Fibroblast of lung (primary cell): ENCODE measurements at regions not wholly inside any gene's neighbourhood (a gene's known extent, or its start where the extent isn't known, plus 50 kb on each side); places are given as distances from the start of the nearest gene placed in this dataset.

Source experiments
- DNase-seq, 2 donors: peaks; one replicate each; pipeline versions ENCODE4 v3.0.0 to v3.0.0-alpha.2; 2010; ENCODE audit warnings: low read depth in 2 of 2
- H2AFZ ChIP-seq: 2 replicates; pipeline ENCODE4 v1.5.1; 2012; ENCODE audit warnings: low read length, control low read depth, inconsistent platforms
- H3K27ac ChIP-seq: 2 replicates; pipeline ENCODE4 v1.5.1; 2011; ENCODE audit warnings: low read length, control low read depth; ENCODE audit not compliant: insufficient read depth
- H3K27me3 ChIP-seq: 2 replicates; pipeline ENCODE4 v1.5.1; 2011; ENCODE audit warnings: mild to moderate bottlenecking, low read length; ENCODE audit not compliant: control insufficient read depth, insufficient read depth
- H3K36me3 ChIP-seq: 2 replicates; pipeline ENCODE4 v1.5.1; 2011; ENCODE audit warnings: low read length; ENCODE audit not compliant: control insufficient read depth, insufficient read depth
- H3K4me1 ChIP-seq: 2 replicates; pipeline ENCODE4 v1.5.1; 2011; ENCODE audit warnings: low read length; ENCODE audit not compliant: control insufficient read depth, insufficient read depth; ENCODE audit errors: extremely low read depth
- H3K4me2 ChIP-seq: 2 replicates; pipeline ENCODE4 v1.5.1; 2011; ENCODE audit warnings: low read length, control low read depth; ENCODE audit not compliant: insufficient read depth; ENCODE audit errors: extremely low read depth
- H3K4me3 ChIP-seq, 4 experiments: fragments of 200-600 bp in 1 of 4; sonication (generic) in 1 of 4; replicated peaks in 1 of 4; 2 replicates each; pipeline ENCODE4 v1.5.1; 2011 to 2016; ENCODE audit warnings: low read length in 4 of 4, low read depth in 3 of 4, mild to moderate bottlenecking in 3 of 4, control low read depth in 2 of 4, inconsistent platforms in 1 of 4, mixed read lengths in 1 of 4; ENCODE audit not compliant: insufficient read depth in 1 of 4; ENCODE audit errors: control extremely low read depth in 1 of 4
- H3K79me2 ChIP-seq: 2 replicates; pipeline ENCODE4 v1.5.1; 2012; ENCODE audit warnings: mild to moderate bottlenecking, low read length, inconsistent platforms; ENCODE audit not compliant: control insufficient read depth, insufficient read depth
- H3K9ac ChIP-seq: 2 replicates; pipeline ENCODE4 v1.5.1; 2011; ENCODE audit warnings: mild to moderate bottlenecking, low read length, control low read depth; ENCODE audit not compliant: insufficient read depth
- H3K9me3 ChIP-seq: 2 replicates; pipeline ENCODE4 v1.5.1; 2012; ENCODE audit warnings: low read depth, low read length; ENCODE audit not compliant: control insufficient read depth, insufficient read depth
- H4K20me1 ChIP-seq: 2 replicates; pipeline ENCODE4 v1.5.1; 2011; ENCODE audit warnings: low read length; ENCODE audit not compliant: control insufficient read depth, insufficient read depth; ENCODE audit errors: extremely low read depth
- EZH2 ChIP-seq: IDR thresholded peaks from 2 replicates; pipeline ENCODE4 v1.5.1; 2012; ENCODE audit warnings: low read length, control low read depth, mild to moderate bottlenecking; ENCODE audit errors: missing control alignments
- TF ChIP-seq, protein P1 (sequence below), 2 donors: IDR thresholded peaks in 1 of 2; conservative IDR thresholded peaks in 1 of 2; 1 replicate in 1 of 2; 2 replicates in 1 of 2; pipeline ENCODE4 v1.5.1; 2011 to 2012; ENCODE audit warnings: low read length in 2 of 2, control low read depth in 1 of 2, inconsistent platforms in 1 of 2, low read depth in 1 of 2, mild to moderate bottlenecking in 1 of 2

DNA sequence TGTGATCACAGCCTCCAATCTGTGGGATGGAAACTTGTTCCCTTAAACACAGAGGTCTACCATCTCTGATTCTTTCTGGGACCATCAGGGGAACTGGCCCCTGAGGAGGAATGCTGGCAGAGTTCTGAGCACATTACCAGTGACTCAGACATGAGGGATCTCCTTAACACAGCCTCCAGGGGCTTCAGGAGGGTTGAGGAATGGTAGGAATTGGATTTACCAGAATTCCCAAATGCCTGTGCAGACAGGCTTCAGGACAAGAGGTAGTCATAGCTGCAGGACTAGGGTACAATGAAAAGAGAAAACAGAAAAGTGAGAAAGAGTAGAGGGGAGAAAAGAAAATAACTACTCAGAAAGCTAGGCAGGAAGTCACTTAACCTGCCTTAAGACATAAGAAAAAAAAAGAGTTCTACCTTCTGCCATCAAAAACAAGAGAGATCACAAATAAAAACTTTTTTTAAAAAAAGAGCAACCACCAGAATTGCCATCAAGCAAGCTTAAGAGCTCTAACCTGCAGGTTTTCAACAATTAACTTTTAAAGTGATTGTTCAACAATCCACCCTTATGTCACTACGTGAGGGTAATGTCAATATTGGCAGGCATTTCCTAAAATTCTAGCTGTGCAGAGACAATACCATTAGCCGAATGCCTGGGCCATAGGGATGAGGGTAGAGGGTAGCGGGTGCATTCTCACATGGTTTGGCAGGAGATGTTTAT is 524.4 kb downstream of the BCL11A start:
- H3K27me3 ChIP-seq = no peaks in the 10 kb centered on the region
- H3K4me1 ChIP-seq = no peaks in the 10 kb centered on the region
- no peak overlapping the region for H3K4me2 ChIP-seq
- H3K79me2 ChIP-seq = no peaks in the 10 kb centered on the region
- no peak for DNase-seq
- H2AFZ ChIP-seq = no peak overlapping the region
- H3K9me3 ChIP-seq = no peaks in the 10 kb centered on the region
- H3K27ac ChIP-seq = no peak overlapping the region
- H3K36me3 ChIP-seq = no peaks in the 10 kb centered on the region
- TF ChIP-seq, protein P1, sequence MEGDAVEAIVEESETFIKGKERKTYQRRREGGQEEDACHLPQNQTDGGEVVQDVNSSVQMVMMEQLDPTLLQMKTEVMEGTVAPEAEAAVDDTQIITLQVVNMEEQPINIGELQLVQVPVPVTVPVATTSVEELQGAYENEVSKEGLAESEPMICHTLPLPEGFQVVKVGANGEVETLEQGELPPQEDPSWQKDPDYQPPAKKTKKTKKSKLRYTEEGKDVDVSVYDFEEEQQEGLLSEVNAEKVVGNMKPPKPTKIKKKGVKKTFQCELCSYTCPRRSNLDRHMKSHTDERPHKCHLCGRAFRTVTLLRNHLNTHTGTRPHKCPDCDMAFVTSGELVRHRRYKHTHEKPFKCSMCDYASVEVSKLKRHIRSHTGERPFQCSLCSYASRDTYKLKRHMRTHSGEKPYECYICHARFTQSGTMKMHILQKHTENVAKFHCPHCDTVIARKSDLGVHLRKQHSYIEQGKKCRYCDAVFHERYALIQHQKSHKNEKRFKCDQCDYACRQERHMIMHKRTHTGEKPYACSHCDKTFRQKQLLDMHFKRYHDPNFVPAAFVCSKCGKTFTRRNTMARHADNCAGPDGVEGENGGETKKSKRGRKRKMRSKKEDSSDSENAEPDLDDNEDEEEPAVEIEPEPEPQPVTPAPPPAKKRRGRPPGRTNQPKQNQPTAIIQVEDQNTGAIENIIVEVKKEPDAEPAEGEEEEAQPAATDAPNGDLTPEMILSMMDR (conservative IDR thresholded peaks at IDR 0.05 in 1 of 2, IDR thresholded peaks at IDR 0.05 in 1 of 2; ENCODE audit: low read depth in 1 of 2, low read length in 2 of 2) = no peak
- TF ChIP-seq EZH2 = no peak
- H3K4me3 ChIP-seq = no peak overlapping the region
- H3K9ac ChIP-seq = no peak overlapping the region
- H4K20me1 ChIP-seq = no peaks in the 10 kb centered on the region

DNA sequence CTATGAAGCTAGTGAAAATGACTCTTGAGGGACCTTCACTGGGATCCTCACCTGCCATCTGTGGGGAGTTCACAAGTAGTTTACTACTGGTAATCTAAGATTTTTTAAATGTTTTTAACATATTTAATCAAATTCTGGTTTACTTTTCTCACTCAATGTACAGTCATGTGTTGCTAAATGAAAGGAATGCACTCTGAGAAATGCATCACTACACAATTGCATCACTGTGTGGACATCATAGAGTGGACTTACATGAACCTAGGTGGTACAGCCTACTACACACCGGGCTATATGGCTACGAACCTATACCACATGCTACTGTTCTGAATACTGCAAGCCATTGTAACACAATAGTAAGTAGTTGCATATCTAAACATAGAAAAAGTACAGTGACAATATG is 528.0 kb downstream of the BCL11A start:
- no peak overlapping the region for H3K9ac ChIP-seq
- H3K9me3 ChIP-seq = no peaks in the 10 kb centered on the region
- H3K4me1 ChIP-seq = no peaks in the 10 kb centered on the region
- no peaks in the 10 kb centered on the region for H3K36me3 ChIP-seq
- H3K4me2 ChIP-seq = no peak overlapping the region
- no peaks in the 10 kb centered on the region for H3K27me3 ChIP-seq
- H2AFZ ChIP-seq = no peak overlapping the region
- H4K20me1 ChIP-seq = no peaks in the 10 kb centered on the region
- no peaks in the 10 kb centered on the region for H3K79me2 ChIP-seq
- TF ChIP-seq, protein P1 (conservative IDR thresholded peaks at IDR 0.05 in 1 of 2, IDR thresholded peaks at IDR 0.05 in 1 of 2; ENCODE audit: low read depth in 1 of 2, low read length in 2 of 2) = no peak
- TF ChIP-seq EZH2 = no peak
- no peak for DNase-seq
- no peak overlapping the region for H3K27ac ChIP-seq
- H3K4me3 ChIP-seq = no peak overlapping the region

DNA sequence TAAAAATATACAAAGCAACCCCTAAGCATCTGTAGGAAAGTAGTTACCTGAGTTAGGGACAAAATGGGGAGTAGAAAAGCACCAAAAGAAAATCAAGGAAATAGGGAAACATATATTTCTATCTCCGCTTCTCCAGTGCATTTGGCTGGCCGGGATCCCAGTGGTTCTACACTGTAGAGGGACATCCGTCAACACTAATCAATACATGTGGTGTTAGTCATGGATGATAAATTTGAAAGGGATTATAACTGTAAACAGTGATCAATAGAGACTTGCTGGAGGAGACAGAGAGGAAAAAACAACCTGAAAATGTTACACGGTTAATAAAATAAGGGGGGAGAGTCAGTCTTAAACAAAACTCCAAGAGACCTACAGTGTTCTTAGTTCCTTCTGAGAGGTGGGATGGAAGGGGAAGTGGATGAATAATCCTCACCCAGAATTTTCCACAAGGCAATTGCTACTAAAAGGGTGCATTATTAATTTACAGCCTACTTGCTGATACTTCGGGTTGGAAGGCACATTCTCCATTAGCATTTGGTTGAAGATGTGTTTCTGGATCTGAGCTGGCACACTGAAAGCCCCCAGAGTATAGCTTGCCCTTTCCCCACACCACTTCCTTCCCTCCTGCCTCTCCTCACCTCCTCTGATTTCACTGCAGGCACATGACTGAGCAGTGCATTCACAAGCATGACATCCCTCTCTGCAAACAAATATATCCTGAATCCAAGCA is 530.0 kb downstream of the BCL11A start:
- no peaks in the 10 kb centered on the region for H3K36me3 ChIP-seq
- H3K4me2 ChIP-seq = no peak overlapping the region
- no peak for DNase-seq
- no peaks in the 10 kb centered on the region for H3K79me2 ChIP-seq
- H3K9ac ChIP-seq = no peak overlapping the region
- H4K20me1 ChIP-seq = no peaks in the 10 kb centered on the region
- H2AFZ ChIP-seq = no peak overlapping the region
- H3K27me3 ChIP-seq = no peaks in the 10 kb centered on the region
- H3K9me3 ChIP-seq = no peaks in the 10 kb centered on the region
- H3K4me3 ChIP-seq = no peak overlapping the region
- H3K27ac ChIP-seq = no peak overlapping the region
- TF ChIP-seq, protein P1 (conservative IDR thresholded peaks at IDR 0.05 in 1 of 2, IDR thresholded peaks at IDR 0.05 in 1 of 2; ENCODE audit: low read depth in 1 of 2, low read length in 2 of 2) = no peak
- TF ChIP-seq EZH2 = no peak
- no peaks in the 10 kb centered on the region for H3K4me1 ChIP-seq
